ENCODE measurements at regions not wholly inside any gene's neighbourhood (a gene's known extent, or its start where the extent isn't known, plus 50 kb on each side); places are given as distances from the start of the nearest gene placed in this dataset.
A peak's percentile ranks its signal among the peaks of the same experiment; 100 is the strongest.
"Not testable (repeated sequence)": the region's sequence is repeated elsewhere in the genome, so short reads cannot be mapped to it uniquely, and the experiment has no call there.

GRCh38 chr7:85713171-85713570 is 526.3 kb upstream of the SEMA3D start:
- DNase-seq = no peak

DNA sequence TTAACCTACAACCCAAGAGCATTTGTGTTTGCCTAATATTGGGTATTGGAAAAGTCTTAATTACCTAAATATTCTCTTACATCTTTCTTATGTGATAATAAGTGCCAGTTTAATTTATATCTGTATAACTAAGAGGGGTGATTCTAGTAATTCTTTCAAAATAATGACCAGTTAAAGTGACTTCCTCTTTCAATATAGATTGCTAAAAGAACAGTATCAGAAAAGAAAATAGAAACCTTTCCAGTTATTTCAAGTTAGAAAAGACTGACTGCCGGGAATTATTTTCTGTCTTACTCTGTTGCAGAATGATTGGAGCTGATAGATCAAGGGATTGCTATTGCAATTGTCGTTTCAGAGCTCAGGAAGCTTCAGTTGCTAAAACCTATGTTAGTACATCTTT is 525.0 kb upstream of the SEMA3D start:
- DNase-seq = peak in 1 of 4 experiments; percentile 39

GRCh38 chr7:85710960-85711359 is 524.1 kb upstream of the SEMA3D start:
- DNase-seq = no peak

DNA sequence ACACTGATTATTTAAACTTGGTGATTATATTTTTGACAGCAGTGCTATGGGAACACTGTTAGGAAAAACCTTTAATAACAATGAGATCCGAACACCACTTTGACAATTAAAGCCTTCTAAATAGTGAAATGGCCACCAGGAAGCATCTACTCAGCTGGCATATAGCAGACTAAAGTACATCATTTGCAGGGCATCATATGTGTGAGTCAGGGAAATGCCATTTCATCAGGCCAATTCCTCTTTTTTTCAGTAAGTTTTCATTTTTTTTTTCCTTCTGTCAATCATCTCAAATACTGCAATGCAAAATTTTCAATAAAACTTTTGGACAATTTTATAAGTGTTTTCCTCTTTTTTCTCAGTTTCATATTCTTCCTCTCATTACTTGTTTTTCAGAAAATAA is 521.4 kb upstream of the SEMA3D start:
- DNase-seq = peak in 3 of 4 experiments; percentile 36 to 69 (median 45)

DNA sequence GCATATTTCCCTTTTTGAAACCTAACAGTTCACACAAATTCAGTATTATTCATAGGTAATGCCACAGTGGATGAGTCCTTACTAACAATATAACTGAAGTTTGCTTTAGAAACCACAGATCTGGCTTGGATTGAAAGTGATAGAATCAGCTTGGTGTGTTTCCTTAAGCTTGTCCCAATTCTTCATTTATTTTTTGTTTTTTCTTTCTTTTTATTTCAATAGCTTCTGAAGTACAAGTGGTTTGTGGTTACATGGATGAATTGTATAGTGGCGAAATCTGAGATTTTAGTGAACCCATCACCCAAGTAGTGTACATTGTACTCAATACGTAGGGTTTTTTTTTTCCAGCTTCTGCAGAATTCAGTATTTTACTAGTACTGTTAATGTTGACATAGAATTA is 518.2 kb upstream of the SEMA3D start:
- DNase-seq = no peak

GRCh38 chr7:85703251-85704010 is 516.6 kb upstream of the SEMA3D start:
- DNase-seq = no peak

- no peak for DNase-seq
Observed at GRCh38 chr7:85702348-85702747, 515.5 kb upstream of the SEMA3D start.

GRCh38 chr7:85699482-85699881 is 512.6 kb upstream of the SEMA3D start:
- no peak for DNase-seq

DNA sequence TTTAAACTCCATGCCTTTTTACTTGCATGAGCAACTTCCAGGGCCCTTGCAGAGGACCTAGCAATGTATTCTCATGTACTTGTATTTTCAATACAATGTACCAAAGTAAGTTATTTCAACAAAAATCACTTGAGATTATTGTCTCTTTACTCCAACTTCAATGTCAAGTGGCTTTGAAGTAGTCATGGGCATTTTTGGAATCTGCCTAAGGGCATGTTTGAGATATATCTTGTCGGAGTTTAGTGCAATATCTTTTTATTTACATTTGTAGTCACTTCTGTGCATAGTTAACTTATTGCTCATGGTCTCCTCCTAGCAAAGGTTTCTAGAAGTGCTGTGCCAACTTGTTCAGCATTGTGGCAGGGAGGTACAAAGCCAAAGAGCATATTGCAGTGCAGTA is 508.7 kb upstream of the SEMA3D start:
- no peak for DNase-seq

GRCh38 chr7:85695041-85695440 is 508.2 kb upstream of the SEMA3D start:
- no peak for DNase-seq

- DNase-seq = no peak
Observed at GRCh38 chr7:85693326-85693725, 506.5 kb upstream of the SEMA3D start.

DNA sequence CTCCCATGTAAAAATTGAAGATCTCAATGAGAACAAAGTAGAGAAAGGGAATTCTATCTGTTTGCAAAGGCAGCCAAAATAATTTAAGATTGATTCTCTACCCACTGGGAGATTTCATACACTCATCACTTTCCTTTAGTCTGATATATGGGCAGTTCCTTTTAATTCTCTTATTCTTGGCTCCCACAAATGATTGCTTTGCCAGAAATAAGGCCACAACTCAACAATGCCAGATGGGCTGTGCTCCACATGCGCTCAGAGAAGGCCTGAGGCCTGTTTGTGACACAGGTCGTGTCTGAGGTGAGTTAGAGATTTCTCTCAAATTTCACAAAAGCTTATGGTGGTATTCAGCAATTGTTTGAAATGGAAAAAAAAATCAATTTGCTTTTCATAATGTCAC is 501.9 kb upstream of the SEMA3D start:
- no peak for DNase-seq

- DNase-seq = no peak
Observed at GRCh38 chr7:85686401-85687181, 499.7 kb upstream of the SEMA3D start.

DNA sequence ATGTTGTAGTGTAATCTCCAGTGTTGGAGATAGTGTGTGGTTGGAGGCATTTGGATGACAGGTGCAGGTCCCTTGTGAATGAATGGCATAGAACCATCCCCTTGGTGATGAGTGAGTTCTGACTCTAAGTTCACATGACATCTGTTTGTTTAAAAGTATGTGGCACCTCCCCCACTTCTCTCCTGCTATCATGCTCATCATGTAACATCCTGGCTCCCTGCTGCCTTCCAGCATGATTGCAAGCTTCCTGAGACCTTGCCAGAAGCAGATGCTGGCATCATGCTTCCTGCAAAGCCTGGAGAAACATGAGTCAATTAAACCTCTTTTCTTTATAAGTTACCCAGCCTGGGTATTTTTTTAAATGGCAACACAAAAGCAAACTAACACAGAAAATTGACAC is 499.0 kb upstream of the SEMA3D start:
- no peak for DNase-seq

DNA sequence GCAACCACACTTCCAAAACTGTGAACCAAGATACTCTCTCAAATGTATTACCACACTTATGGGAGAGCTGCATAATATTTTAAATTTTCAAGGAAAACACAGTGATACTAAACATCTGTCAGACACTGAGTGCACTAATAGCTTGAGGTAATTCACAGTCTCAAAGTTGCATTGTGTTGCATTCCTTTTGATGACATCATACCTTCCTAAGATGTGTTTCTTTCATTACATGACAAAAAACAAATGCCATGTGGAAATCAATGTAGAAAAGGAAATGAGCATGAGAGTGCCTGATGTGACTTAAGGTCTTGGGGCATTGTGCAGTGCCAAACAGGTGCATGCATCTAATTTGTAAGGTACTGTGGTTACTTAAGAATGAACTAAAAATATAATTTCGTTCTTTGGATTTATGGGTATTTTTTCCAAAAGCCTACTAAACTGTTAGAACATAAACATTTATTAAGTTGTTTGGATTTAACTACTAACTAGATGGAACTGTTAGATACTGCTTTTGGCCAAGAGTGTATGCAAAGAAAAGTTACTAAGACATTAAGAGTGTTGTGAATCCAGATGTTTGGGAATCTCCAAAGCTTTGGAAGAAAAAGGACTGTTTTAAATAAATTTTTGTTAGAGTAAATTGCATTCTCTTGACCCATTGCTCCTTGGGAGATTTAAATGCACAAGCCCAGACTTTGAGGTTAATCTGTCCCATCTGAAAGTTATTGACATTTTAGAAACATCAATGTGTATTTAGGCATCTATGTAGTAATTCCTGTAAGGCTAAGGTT is 496.2 kb upstream of the SEMA3D start:
- DNase-seq = no peak

- no peak for DNase-seq
Observed at GRCh38 chr7:85681241-85681640, 494.4 kb upstream of the SEMA3D start.

DNA sequence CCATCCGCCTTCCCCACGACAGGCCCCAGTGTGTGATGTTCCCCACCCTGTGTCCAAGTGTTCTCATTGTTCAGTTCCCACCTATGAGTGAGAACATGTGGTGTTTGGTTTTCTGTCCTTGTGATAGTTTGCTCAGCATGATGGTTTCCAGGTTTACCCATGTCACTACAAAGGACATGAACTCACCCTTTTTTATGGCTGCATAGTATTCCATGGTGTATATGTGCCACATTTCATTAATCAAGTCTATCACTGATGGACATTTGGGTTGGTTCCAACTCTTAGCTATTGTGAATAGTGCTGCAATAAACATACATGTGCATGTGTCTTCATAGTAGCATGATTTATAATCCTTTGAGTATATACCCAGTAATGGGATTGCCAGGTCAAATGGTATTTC is 488.2 kb upstream of the SEMA3D start:
- DNase-seq = not testable (repeated sequence)

DNA sequence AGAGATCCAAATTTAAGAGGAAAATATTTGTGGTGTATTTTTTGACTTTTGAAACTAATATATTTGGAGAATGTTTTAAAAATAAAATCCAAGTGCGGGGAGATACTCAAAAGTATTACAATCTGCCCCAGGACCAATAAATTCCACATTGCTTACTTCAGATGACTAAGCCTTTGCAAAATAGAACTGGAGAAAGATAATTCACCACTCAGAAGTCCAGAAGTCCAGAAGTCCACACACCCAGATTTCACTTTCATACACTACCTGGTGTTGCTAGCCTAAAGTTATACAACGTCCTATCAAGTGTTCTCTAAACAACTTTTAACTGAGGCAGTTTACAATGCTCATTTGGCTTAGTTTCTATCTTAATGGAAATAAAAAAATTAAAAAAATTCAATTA is 487.0 kb upstream of the SEMA3D start:
- DNase-seq = no peak

DNA sequence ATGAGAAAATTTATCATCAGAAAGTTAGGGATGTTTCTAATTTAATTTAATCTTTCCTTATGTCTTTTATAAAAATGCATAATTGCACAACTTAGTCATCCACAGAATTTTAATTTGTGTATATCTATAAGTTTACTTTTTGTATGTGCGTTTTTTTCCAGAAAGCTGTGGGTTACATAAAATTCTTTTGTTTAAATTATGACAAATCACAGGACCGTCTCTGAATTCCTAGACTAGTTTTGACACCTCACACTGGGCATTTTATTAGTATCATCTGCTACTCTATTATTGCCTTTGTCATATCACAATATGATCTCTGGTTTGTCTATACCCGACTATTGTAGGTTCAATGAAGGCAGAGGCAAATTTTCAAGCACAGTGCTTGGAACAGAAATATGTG is 482.4 kb upstream of the SEMA3D start:
- DNase-seq = no peak

GRCh38 chr7:85664341-85664740 is 477.5 kb upstream of the SEMA3D start:
- DNase-seq = no peak

DNA sequence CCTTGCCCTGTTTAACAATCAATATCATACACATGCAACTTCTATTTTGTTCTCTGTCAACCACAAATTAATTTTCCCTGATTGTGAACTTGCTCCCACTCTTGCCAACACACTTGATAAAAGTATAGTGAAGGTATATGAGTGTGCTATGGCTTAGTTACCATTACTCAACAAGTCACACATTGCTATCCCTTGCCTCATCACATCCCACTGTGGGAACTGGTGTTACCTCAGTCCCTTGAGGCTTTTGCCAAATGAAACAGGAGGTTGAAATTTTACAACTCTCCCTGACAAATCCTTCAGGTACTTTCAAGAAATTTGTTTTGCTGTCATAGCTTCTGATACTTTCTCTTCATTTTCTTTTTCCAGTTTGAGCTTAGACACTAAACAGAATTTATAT is 472.5 kb upstream of the SEMA3D start:
- peak in 2 of 4 experiments; percentile 9 to 21 for DNase-seq

DNA sequence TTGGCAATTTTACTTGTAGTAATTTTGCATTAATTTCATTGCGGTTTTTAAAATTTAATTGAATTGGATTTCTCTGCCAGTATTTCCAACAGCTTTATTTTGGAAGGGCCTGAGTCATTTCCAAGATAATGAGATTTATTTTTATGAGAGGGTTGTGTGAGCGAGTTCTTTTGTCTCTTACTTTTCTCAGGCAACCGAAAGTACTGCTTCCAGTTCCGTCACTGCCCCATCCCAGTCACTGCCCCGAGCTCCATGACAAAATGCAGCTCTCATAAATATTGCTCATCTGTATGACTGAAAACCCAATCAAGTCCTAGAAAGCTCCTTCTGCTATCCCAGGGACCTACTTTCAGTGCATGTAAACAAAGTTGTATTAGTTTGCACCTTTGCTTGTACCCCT is 468.4 kb upstream of the SEMA3D start:
- no peak for DNase-seq

- no peak for DNase-seq
Observed at GRCh38 chr7:85644272-85644671, 457.4 kb upstream of the SEMA3D start.
